ENCODE measurements at regions not wholly inside any gene's neighbourhood (a gene's known extent, or its start where the extent isn't known, plus 50 kb on each side); places are given as distances from the start of the nearest gene placed in this dataset.

GRCh38 chr4:11548597-11549082 is 119.9 kb upstream of the HS3ST1 start:
- TF ChIP-seq, protein P1, sequence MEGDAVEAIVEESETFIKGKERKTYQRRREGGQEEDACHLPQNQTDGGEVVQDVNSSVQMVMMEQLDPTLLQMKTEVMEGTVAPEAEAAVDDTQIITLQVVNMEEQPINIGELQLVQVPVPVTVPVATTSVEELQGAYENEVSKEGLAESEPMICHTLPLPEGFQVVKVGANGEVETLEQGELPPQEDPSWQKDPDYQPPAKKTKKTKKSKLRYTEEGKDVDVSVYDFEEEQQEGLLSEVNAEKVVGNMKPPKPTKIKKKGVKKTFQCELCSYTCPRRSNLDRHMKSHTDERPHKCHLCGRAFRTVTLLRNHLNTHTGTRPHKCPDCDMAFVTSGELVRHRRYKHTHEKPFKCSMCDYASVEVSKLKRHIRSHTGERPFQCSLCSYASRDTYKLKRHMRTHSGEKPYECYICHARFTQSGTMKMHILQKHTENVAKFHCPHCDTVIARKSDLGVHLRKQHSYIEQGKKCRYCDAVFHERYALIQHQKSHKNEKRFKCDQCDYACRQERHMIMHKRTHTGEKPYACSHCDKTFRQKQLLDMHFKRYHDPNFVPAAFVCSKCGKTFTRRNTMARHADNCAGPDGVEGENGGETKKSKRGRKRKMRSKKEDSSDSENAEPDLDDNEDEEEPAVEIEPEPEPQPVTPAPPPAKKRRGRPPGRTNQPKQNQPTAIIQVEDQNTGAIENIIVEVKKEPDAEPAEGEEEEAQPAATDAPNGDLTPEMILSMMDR (IDR thresholded peaks at IDR 0.05 in 8 of 11, conservative IDR thresholded peaks at IDR 0.05 in 3 of 11): no peak
- TF ChIP-seq POLR2A (IDR thresholded peaks at IDR 0.05): no peak
